K562 (cell line): ENCODE measurements at regions not wholly inside any gene's neighbourhood (a gene's known extent, or its start where the extent isn't known, plus 50 kb on each side); places are given as distances from the start of the nearest gene placed in this dataset.

ENCODE experiments used
- ATAC-seq: fragments of 200-7000 bp; cut with Tn5 transposase; 3 replicates; pipeline ENCODE4 v1.9.1; 2020; ENCODE audit warnings: moderate library complexity
- BruUV-seq: library from RNA; stranded (reverse); fragments of 400-500 nt; replicated peaks from 2 replicates; lab custom pipeline; 2021; lab: Mats Ljungman, UMichigan
- CTCF ChIA-PET: fragments of 300-600 bp; formaldehyde crosslinking; extraction: SDS; loops from one replicate; lab custom pipeline; 2021; ENCODE audit warnings: low intra/inter-chr PET ratio; lab: Yijun Ruan, JAX
- POLR2A ChIA-PET: fragments of 300-600, 350-650 bp; sonication (Branson Sonifier 250); formaldehyde crosslinking; extraction: SDS; loops from one replicate; lab custom pipeline; 2021; ENCODE audit warnings: antibody characterized with exemption, inconsistent platforms; lab: Yijun Ruan, JAX
- DNase-seq, 4 experiments: peaks; one replicate each; pipeline versions ENCODE4 v3.0.0 to v3.0.0-alpha.2; 2011 to 2018; ENCODE audit warnings: low spot score in 3 of 4, mixed read lengths in 3 of 4; ENCODE audit errors: extremely low read depth in 1 of 4
- FAIRE-seq: peaks from 2 replicates; lab custom pipeline; 2011; peaks lifted over from hg19 to GRCh38; lab: Jason Lieb, UNC
- H2AFZ ChIP-seq: 2 replicates; pipeline ENCODE4 v1.6.0; 2011; ENCODE audit warnings: low read depth, low read length, control low read depth, inconsistent platforms
- H3K27ac ChIP-seq: fragments of 200-600 bp; 3 replicates; pipeline ENCODE4 v1.8.0; 2011; ENCODE audit warnings: low read depth, mild to moderate bottlenecking, control low read depth, inconsistent platforms, low read length, moderate library complexity, mixed read lengths; ENCODE audit errors: extremely low read depth
- H3K27me3 ChIP-seq, 2 experiments: fragments of 300-600 bp in 1 of 2; 2 replicates in 1 of 2; 3 replicates in 1 of 2; pipeline versions ENCODE4 v1.6.0 to v1.8.0; 2011; ENCODE audit warnings: inconsistent platforms in 2 of 2, low read length in 2 of 2, mild to moderate bottlenecking in 1 of 2, mixed read lengths in 1 of 2, moderate library complexity in 1 of 2; ENCODE audit not compliant: control insufficient read depth in 2 of 2, insufficient read depth in 2 of 2
- H3K36me3 ChIP-seq: fragments of 300-600 bp; 3 replicates; pipeline ENCODE4 v1.8.0; 2011; ENCODE audit warnings: mild to moderate bottlenecking, low read length, inconsistent platforms; ENCODE audit not compliant: control insufficient read depth, insufficient read depth
- H3K4me1 ChIP-seq, 2 experiments: fragments of 200-600 bp in 1 of 2; replicated peaks in 1 of 2; 2 replicates in 1 of 2; 3 replicates in 1 of 2; pipeline versions ENCODE4 v1.5.1 to v1.8.0; 2011; ENCODE audit warnings: inconsistent platforms in 2 of 2, low read length in 2 of 2, mild to moderate bottlenecking in 1 of 2, mixed read lengths in 1 of 2, moderate library complexity in 1 of 2; ENCODE audit not compliant: control insufficient read depth in 2 of 2, insufficient read depth in 2 of 2
- H3K4me2 ChIP-seq: 2 replicates; pipeline ENCODE4 v1.6.1; 2011; ENCODE audit warnings: low read length, control low read depth, inconsistent platforms, mixed read lengths; ENCODE audit not compliant: insufficient read depth
- H3K4me3 ChIP-seq: fragments of 200-600 bp; sonication (generic), shearing (Covaris generic); 2 replicates; pipeline ENCODE4 v1.5.1; 2016; ENCODE audit warnings: control low read depth, inconsistent platforms
- H3K79me2 ChIP-seq: fragments of 200-600 bp; 3 replicates; pipeline ENCODE4 v1.8.0; 2011; ENCODE audit warnings: low read length, inconsistent platforms; ENCODE audit not compliant: control insufficient read depth, insufficient read depth
- H3K9ac ChIP-seq, 2 experiments: 2 replicates each; pipeline versions ENCODE4 v1.6.0 to v1.6.1; 2011; ENCODE audit warnings: low read depth in 2 of 2, low read length in 2 of 2, control low read depth in 1 of 2, inconsistent platforms in 1 of 2, mild to moderate bottlenecking in 1 of 2, mixed read lengths in 1 of 2; ENCODE audit not compliant: insufficient read depth in 1 of 2
- H3K9me1 ChIP-seq: one replicate; pipeline ENCODE4 v1.6.0; 2011; ENCODE audit warnings: inconsistent platforms, mild to moderate bottlenecking, low read length, moderate library complexity; ENCODE audit not compliant: control insufficient read depth, insufficient read depth
- H3K9me3 ChIP-seq: replicated peaks from 2 replicates; pipeline ENCODE4 v1.5.1; 2011; ENCODE audit warnings: low read depth, low read length, inconsistent platforms; ENCODE audit not compliant: control insufficient read depth, insufficient read depth
- H4K20me1 ChIP-seq: replicated peaks from 2 replicates; pipeline ENCODE4 v1.6.1; 2011; ENCODE audit warnings: low read length, inconsistent platforms, mixed read lengths; ENCODE audit not compliant: control insufficient read depth, insufficient read depth
- CEBPG ChIP-seq, 3 experiments: fragments of 200-800 bp in 1 of 3; sonication (Bioruptor generic) in 1 of 3; sonication (generic) in 1 of 3; formaldehyde crosslinking in 1 of 3; IDR thresholded peaks in 2 of 3; conservative IDR thresholded peaks in 1 of 3; 2 replicates each; pipeline versions ENCODE4 v1.6.1 to v1.8.0; 2016 to 2022; ENCODE audit warnings: missing compliant biosample characterization in 2 of 3, missing genetic modification characterization in 2 of 3, mild to moderate bottlenecking in 1 of 3, missing genetic modification reagents in 1 of 3
- CHCHD3 ChIP-seq: fragments of 250-450 bp; sonication (Bioruptor Pico); IDR thresholded peaks from 2 replicates; pipeline ENCODE4 v2.1.2; 2022; ENCODE audit warnings: mild to moderate bottlenecking
- NCOA2 ChIP-seq, 2 experiments: fragments of 450-650 bp; IDR thresholded peaks; 2 replicates each; pipeline ENCODE4 v1.6.1; 2018; ENCODE audit warnings: mild to moderate bottlenecking in 2 of 2, moderate library complexity in 1 of 2; ENCODE audit not compliant: partially characterized antibody in 2 of 2
- SMARCE1 ChIP-seq: fragments of 450-650 bp; IDR thresholded peaks from 2 replicates; pipeline ENCODE4 v1.7.1; 2016; ENCODE audit warnings: mild to moderate bottlenecking
- ZNF121 ChIP-seq: sonication (generic); formaldehyde crosslinking; conservative IDR thresholded peaks from 2 replicates; pipeline ENCODE4 v1.8.0; 2022; ENCODE audit warnings: missing genetic modification reagents
- WGBS: fragments of 100-300 bp; shearing (Covaris generic); methylation state at CpG from one replicate; pipeline ENCODE4 v1.1.6; 2016; ENCODE audit warnings: low coverage, mixed read lengths; ENCODE audit not compliant: insufficient coverage; ENCODE audit errors: missing lambda C conversion rate; 5-methylcytosine and 5-hydroxymethylcytosine counted together
- in situ Hi-C: fragments of 300-500 bp; cut with MboI; formaldehyde crosslinking; loops from 4 replicates; pipeline ENCODE4 v1.15.0; 2018; ENCODE audit warnings: inconsistent platforms, mixed read lengths
- intact Hi-C: fragments of 100-400 bp; cut with micrococcal nuclease; formaldehyde crosslinking; loops from 2 replicates; pipeline ENCODE4 v1.14.2; 2022
- TF ChIP-seq, protein P1 (sequence below): fragments of 450-650 bp; IDR thresholded peaks from 2 replicates; pipeline ENCODE4 v1.6.1; 2016; ENCODE audit warnings: low read depth, mild to moderate bottlenecking, moderate library complexity
- TF ChIP-seq, protein P2 (sequence below): sonication (generic); formaldehyde crosslinking; IDR thresholded peaks from 2 replicates; pipeline ENCODE4 v1.4.0; 2020; ENCODE audit warnings: mild to moderate bottlenecking, missing genetic modification reagents
- TF ChIP-seq, protein P3 (sequence below): IDR thresholded peaks from 2 replicates; pipeline ENCODE4 v1.6.1; 2012; ENCODE audit warnings: low read depth, low read length, improper control_type of control experiment, borderline replicate concordance

DNA sequence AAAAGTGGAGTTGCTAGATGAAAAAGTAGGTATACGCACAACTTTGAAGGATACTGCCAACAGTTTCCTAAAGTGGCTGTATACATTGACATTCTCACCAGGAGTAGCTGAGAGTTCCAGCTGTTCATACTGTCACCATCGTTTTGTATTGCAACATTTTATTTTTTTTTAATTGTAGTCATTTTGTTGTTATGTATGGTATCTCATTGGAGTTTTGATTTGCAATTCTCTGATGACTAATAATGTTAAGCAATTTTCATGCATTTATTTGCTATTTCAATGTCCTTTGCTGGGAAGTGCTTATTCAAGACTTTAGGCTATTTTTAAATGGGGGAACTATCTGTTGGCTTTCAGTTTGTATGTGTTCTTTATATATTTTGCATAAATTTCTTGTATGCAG, 185.1 kb upstream of the TGFBR2 start:
- H3K4me3 ChIP-seq: no peak overlapping the region
- H3K79me2 ChIP-seq: no peaks in the 10 kb centered on the region
- no peak overlapping the region for H3K9ac ChIP-seq
- no peak for ATAC-seq
- in situ Hi-C loops (no loop called here), intact Hi-C loops (no loop called here)
- H3K27ac ChIP-seq: no peak overlapping the region
- no peaks in the 10 kb centered on the region; the same call in 1 of the 2 replicates for H3K9me3 ChIP-seq
- FAIRE-seq: no peak
- no peak overlapping the region for H2AFZ ChIP-seq
- TF ChIP-seq CHCHD3 (no peak), CEBPG (CRISPR knock-in tag; IDR thresholded peaks at IDR 0.05) (no peak), CEBPG (tag; conservative IDR thresholded peaks at IDR 0.05 in 1 of 2, IDR thresholded peaks at IDR 0.05 in 1 of 2) (peak in 1 of 2 experiments; percentile 15; a peak in 1 of 4 replicates)
- no peak for DNase-seq
- H3K36me3 ChIP-seq: no peaks in the 10 kb centered on the region
- H3K9me1 ChIP-seq: no peaks in the 10 kb centered on the region
- H3K4me1 ChIP-seq: no peaks in the 10 kb centered on the region
- POLR2A ChIA-PET: no interaction called here
- CTCF ChIA-PET: no interaction called here
- H3K4me2 ChIP-seq: no peak overlapping the region
- no TSS peak for BruUV-seq
- no peaks in the 10 kb centered on the region for H3K27me3 ChIP-seq
- no peaks in the 10 kb centered on the region for H4K20me1 ChIP-seq
- WGBS: 14% methylated on average over 2 of the region's 2 CpGs

DNA sequence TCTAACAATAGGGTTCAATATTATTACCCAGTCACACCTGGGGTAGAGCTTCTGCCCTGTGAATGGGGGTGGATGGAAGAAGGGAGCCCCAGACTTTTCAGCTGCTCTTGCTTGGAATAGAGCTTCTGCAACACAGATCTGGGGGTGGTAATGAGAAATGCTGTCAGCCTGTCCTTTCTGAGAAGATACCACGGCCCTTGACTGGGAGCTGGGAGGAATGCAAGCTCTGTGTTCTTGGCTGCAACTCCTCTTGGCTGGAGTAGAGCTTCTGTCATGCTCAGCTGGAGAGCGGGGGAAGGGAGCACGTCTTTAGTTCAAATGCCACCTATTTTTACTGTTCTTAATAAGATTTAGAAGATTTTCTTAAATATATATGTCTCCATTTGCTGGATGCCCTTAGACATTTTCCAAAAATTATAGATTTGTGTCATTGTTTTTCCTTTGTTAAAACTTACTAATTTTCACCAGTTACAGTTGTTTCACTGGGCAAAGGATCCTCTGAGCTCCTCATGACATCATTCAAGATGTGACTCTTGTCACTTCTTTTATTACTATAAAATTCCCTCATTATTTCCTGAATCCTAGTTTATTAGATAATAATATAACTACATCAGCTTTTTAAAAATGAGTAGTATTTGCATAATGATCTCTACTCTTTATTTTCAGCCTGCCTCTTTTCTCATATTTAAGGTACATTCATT, 180.0 kb upstream of the TGFBR2 start:
- no peaks in the 10 kb centered on the region for H4K20me1 ChIP-seq
- WGBS: 2% methylated on average over 3 of the region's 3 CpGs
- H3K9ac ChIP-seq: no peak overlapping the region
- 0 out of 2 replicates have a peak, but pooled peaks cover 1% of the 10 kb centered on the region for H3K9me3 ChIP-seq
- H2AFZ ChIP-seq: no peak overlapping the region
- H3K36me3 ChIP-seq: no peaks in the 10 kb centered on the region
- ChIA-PET POLR2A (interaction anchor here (0.5 kb wide), 1 partner anchor 242 kb away, joined by 3 read pairs; no protein-coding TSS in a partner anchor), CTCF (no interaction called here)
- H3K27ac ChIP-seq: no peak overlapping the region
- H3K27me3 ChIP-seq: no peaks in the 10 kb centered on the region
- intact Hi-C loops: no loop called here
- no TSS peak for BruUV-seq
- no peaks in the 10 kb centered on the region for H3K4me1 ChIP-seq
- ATAC-seq (no peak), DNase-seq (no peak), FAIRE-seq (no peak)
- H3K9me1 ChIP-seq: no peaks in the 10 kb centered on the region
- no peak overlapping the region for H3K4me3 ChIP-seq
- in situ Hi-C loops: no loop called here
- no peaks in the 10 kb centered on the region for H3K79me2 ChIP-seq
- H3K4me2 ChIP-seq: no peak overlapping the region
- TF ChIP-seq ZNF121 (CRISPR knock-in tag) (no peak), NCOA2 (IDR thresholded peaks at IDR 0.05; ENCODE audit: partially characterized antibody in 2 of 2) (no peak), SMARCE1 (no peak)
- TF ChIP-seq, protein P1, sequence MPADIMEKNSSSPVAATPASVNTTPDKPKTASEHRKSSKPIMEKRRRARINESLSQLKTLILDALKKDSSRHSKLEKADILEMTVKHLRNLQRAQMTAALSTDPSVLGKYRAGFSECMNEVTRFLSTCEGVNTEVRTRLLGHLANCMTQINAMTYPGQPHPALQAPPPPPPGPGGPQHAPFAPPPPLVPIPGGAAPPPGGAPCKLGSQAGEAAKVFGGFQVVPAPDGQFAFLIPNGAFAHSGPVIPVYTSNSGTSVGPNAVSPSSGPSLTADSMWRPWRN: no peak
- TF ChIP-seq, protein P2, sequence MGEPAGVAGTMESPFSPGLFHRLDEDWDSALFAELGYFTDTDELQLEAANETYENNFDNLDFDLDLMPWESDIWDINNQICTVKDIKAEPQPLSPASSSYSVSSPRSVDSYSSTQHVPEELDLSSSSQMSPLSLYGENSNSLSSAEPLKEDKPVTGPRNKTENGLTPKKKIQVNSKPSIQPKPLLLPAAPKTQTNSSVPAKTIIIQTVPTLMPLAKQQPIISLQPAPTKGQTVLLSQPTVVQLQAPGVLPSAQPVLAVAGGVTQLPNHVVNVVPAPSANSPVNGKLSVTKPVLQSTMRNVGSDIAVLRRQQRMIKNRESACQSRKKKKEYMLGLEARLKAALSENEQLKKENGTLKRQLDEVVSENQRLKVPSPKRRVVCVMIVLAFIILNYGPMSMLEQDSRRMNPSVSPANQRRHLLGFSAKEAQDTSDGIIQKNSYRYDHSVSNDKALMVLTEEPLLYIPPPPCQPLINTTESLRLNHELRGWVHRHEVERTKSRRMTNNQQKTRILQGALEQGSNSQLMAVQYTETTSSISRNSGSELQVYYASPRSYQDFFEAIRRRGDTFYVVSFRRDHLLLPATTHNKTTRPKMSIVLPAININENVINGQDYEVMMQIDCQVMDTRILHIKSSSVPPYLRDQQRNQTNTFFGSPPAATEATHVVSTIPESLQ (CRISPR knock-in tag): no peak
- TF ChIP-seq, protein P3, sequence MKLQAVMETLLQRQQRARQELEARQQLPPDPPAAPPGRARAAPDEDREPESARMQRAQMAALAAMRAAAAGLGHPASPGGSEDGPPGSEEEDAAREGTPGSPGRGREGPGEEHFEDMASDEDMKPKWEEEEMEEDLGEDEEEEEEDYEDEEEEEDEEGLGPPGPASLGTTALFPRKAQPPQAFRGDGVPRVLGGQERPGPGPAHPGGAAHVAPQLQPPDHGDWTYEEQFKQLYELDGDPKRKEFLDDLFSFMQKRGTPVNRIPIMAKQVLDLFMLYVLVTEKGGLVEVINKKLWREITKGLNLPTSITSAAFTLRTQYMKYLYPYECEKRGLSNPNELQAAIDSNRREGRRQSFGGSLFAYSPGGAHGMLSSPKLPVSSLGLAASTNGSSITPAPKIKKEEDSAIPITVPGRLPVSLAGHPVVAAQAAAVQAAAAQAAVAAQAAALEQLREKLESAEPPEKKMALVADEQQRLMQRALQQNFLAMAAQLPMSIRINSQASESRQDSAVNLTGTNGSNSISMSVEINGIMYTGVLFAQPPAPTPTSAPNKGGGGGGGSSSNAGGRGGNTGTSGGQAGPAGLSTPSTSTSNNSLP: no peak
